ENCODE measurements at regions not wholly inside any gene's neighbourhood (a gene's known extent, or its start where the extent isn't known, plus 50 kb on each side); places are given as distances from the start of the nearest gene placed in this dataset.

GRCh38 chr5:106737111-106737510, 933.6 kb downstream of the EFNA5 start:
- DNase-seq: no peak
- Histone ChIP-seq H3K27me3 (no peaks in the 10 kb centered on the region), H3K27ac (no peak overlapping the region), H3K9me3 (peaks cover 0 to 20% (median 9%) of the 10 kb centered on the region in 3 donors), H3K4me3 (no peak overlapping the region), H3K4me1 (no peaks in the 10 kb centered on the region), H3K36me3 (no peaks in the 10 kb centered on the region)
- intact Hi-C loops (cut with DNase I; ENCODE audit: low total_unique reads): no loop called here
- no peak for TF ChIP-seq CTCF (IDR thresholded peaks at IDR 0.05)

DNA sequence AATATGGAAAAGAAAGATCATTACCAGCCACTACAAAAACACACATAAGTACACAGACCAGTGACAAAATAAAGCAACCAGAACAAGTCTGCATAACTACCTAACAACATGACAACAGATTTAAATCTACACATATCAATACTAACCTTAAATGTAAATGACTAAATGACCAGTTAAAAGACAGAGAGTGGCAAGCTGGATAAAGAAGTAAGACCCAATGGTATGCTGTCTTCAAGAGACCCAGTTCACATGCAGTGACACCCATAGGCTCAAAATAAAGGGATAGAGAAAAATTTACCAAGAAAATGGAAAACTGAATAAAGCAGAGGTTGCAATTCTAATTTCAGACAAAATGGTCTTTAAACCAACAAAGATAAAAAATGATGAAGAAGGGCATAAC, 938.1 kb downstream of the EFNA5 start:
- Histone ChIP-seq H3K36me3 (no peaks in the 10 kb centered on the region), H3K9me3 (peaks cover 0 to 27% (median 9%) of the 10 kb centered on the region in 3 donors), H3K4me3 (no peak overlapping the region), H3K27ac (no peak overlapping the region), H3K4me1 (no peaks in the 10 kb centered on the region), H3K27me3 (no peaks in the 10 kb centered on the region)
- no peak for TF ChIP-seq CTCF (IDR thresholded peaks at IDR 0.05)
- intact Hi-C loops (cut with DNase I; ENCODE audit: low total_unique reads): no loop called here
- no peak for DNase-seq

DNA sequence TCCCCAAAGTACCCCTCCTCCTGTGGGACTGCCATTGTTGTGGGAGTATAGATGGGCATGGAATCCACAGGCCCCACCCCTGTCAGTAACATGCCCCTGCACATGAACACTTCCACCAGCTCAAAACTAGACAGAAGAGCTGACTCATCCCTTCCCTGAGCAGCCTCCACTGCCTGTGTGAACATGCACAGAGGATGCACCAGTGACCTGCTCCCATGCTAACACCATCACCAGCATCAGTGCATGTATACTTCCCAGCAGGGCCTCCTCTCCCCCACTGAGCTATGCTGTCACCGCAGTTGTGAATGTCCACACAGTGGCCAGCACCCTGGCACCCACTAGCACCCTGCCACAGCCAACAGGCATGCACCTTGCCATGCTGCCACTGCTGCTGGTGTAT, 939.8 kb downstream of the EFNA5 start:
- H3K4me1 ChIP-seq: no peaks in the 10 kb centered on the region
- no peak for DNase-seq
- peaks cover 0 to 27% (median 9%) of the 10 kb centered on the region in 3 donors for H3K9me3 ChIP-seq
- intact Hi-C loops (cut with DNase I; ENCODE audit: low total_unique reads): no loop called here
- H3K27me3 ChIP-seq: no peaks in the 10 kb centered on the region
- no peak for TF ChIP-seq CTCF (IDR thresholded peaks at IDR 0.05)
- no peaks in the 10 kb centered on the region for H3K36me3 ChIP-seq
- H3K27ac ChIP-seq: no peak overlapping the region
- H3K4me3 ChIP-seq: no peak overlapping the region

DNA sequence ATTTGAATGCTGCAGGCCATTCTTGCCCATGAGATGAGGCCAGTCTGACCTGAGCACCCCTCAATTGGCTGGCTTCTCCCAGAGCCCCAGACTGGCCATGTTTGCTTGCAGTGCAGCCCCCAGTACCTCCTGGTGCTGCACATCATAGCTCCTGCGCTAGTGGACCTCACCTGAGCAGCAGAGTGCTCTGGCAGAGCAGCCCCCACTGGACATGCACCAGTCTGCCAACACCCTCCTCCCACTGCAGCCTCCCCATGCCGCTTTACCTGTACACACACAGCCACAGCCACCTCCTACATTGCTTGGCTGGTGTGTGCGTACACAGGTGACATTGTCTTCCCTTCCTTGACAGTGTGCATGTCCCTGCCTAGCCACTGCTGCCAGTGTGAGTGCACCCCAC, 940.2 kb downstream of the EFNA5 start:
- H3K36me3 ChIP-seq: no peaks in the 10 kb centered on the region
- H3K4me3 ChIP-seq: no peak overlapping the region
- no peak for DNase-seq
- no peaks in the 10 kb centered on the region for H3K27me3 ChIP-seq
- peaks cover 0 to 27% (median 9%) of the 10 kb centered on the region in 3 donors for H3K9me3 ChIP-seq
- intact Hi-C loops (cut with DNase I; ENCODE audit: low total_unique reads): no loop called here
- H3K4me1 ChIP-seq: no peaks in the 10 kb centered on the region
- no peak overlapping the region for H3K27ac ChIP-seq
- TF ChIP-seq CTCF (IDR thresholded peaks at IDR 0.05): no peak

DNA sequence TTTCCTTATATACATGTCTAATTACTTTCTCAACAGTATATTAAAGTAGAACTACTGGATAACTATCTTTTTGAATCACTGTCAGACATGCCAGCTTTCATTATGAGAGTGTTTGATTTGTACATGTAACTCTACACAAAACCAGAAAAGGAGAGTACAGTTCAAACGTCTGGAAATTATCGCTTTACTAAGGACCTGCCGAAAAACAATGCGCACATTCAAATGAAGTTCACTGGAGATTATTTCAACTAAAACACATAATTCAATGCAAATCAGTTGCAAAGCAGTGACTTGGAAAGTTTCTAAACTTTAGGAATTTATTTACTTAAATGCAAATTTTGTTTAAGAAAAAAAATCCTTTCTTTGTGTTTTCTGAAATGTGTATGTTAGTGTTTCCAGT, 942.5 kb downstream of the EFNA5 start:
- DNase-seq: no peak
- Histone ChIP-seq H3K27me3 (no peaks in the 10 kb centered on the region), H3K27ac (no peak overlapping the region), H3K4me1 (no peaks in the 10 kb centered on the region), H3K9me3 (peaks cover 0 to 14% (median 7%) of the 10 kb centered on the region in 3 donors), H3K4me3 (no peak overlapping the region), H3K36me3 (no peaks in the 10 kb centered on the region)
- no peak for TF ChIP-seq CTCF (IDR thresholded peaks at IDR 0.05)
- intact Hi-C loops (cut with DNase I; ENCODE audit: low total_unique reads): no loop called here

- H3K27me3 ChIP-seq: no peaks in the 10 kb centered on the region
These were observed 943.7 kb downstream of the EFNA5 start for GRCh38 chr5:106727071-106727470.

More at GRCh38 chr5:106727071-106727470, 943.7 kb downstream of the EFNA5 start:
- no peaks in the 10 kb centered on the region for H3K4me1 ChIP-seq
- no peak overlapping the region for H3K4me3 ChIP-seq
- H3K36me3 ChIP-seq: no peaks in the 10 kb centered on the region
- no peak for DNase-seq
- intact Hi-C loops (cut with DNase I; ENCODE audit: low total_unique reads): no loop called here
- H3K9me3 ChIP-seq: peaks cover 0 to 7% (median 0%) of the 10 kb centered on the region in 3 donors
- H3K27ac ChIP-seq: no peak overlapping the region
- TF ChIP-seq CTCF (IDR thresholded peaks at IDR 0.05): no peak
